Gastrocnemius medialis (tissue), 4 donors: ENCODE measurements at regions not wholly inside any gene's neighbourhood (a gene's known extent, or its start where the extent isn't known, plus 50 kb on each side); places are given as distances from the start of the nearest gene placed in this dataset.

Source experiments
- ATAC-seq, 2 donors: fragments of 150-250 bp; one replicate each; pipeline ENCODE4 v1.9.1; 2016
- DNase-seq, 2 donors: peaks; one replicate each; pipeline ENCODE4 v3.0.0-alpha.2; 2019
- H3K27ac ChIP-seq, 4 donors: fragments of 200-600 bp; sonication (generic); 1 replicate in 1 of 4; 2 replicates in 3 of 4; pipeline ENCODE4 v1.5.1; 2016 to 2018; ENCODE audit warnings: mild to moderate bottlenecking in 2 of 4, moderate library complexity in 1 of 4
- H3K27me3 ChIP-seq, 3 donors: fragments of 200-600 bp; sonication (generic) in 2 of 3; 1 replicate in 1 of 3; 2 replicates in 2 of 3; pipeline versions ENCODE4 v1.5.1 to v1.6.0; 2016 to 2019; ENCODE audit warnings: mild to moderate bottlenecking in 1 of 3, moderate library complexity in 1 of 3
- H3K36me3 ChIP-seq, 2 donors: fragments of 200-600 bp; sonication (generic) in 1 of 2; one replicate each; pipeline ENCODE4 v1.5.1; 2017 to 2018
- H3K4me1 ChIP-seq, 2 donors: fragments of 200-600 bp; sonication (generic) in 1 of 2; one replicate each; pipeline ENCODE4 v1.5.1; 2016 to 2017; ENCODE audit warnings: mild to moderate bottlenecking in 2 of 2
- H3K4me3 ChIP-seq, 4 donors: fragments of 200-600 bp; sonication (generic) in 3 of 4; 1 replicate in 1 of 4; 2 replicates in 3 of 4; pipeline ENCODE4 v1.5.1; 2016 to 2019; ENCODE audit warnings: mild to moderate bottlenecking in 2 of 4
- H3K9me3 ChIP-seq, 3 donors: fragments of 200-600 bp; sonication (generic) in 2 of 3; 1 replicate in 1 of 3; 2 replicates in 2 of 3; pipeline ENCODE4 v1.5.1; 2016 to 2019
- CTCF ChIP-seq, 5 experiments: fragments of 450-650 bp in 3 of 5; fragments of 200-600 bp in 2 of 5; sonication (generic) in 2 of 5; IDR thresholded peaks in 4 of 5; conservative IDR thresholded peaks in 1 of 5; 1 replicate in 4 of 5; 2 replicates in 1 of 5; pipeline ENCODE4 v1.5.1; 2016 to 2019; ENCODE audit warnings: antibody characterized with exemption in 5 of 5, mild to moderate bottlenecking in 3 of 5, moderate library complexity in 3 of 5
- POLR2A ChIP-seq, 2 donors: fragments of 450-650 bp; IDR thresholded peaks; one replicate each; pipeline ENCODE4 v1.6.1; 2017; ENCODE audit warnings: antibody characterized with exemption in 2 of 2, mild to moderate bottlenecking in 2 of 2, moderate library complexity in 2 of 2
- in situ Hi-C, 4 donors: fragments of 200-750 bp; cut with MboI; loops; one replicate each; pipeline versions ENCODE4 v1.15.0 to v1.8.0; 2017; ENCODE audit warnings: low sequenced_read_pairs in 4 of 4
- intact Hi-C: fragments of 100-400 bp; cut with DNase I; formaldehyde crosslinking; loops from one replicate; pipeline ENCODE4 v1.15.1; 2023; ENCODE audit warnings: low total_unique reads

DNA sequence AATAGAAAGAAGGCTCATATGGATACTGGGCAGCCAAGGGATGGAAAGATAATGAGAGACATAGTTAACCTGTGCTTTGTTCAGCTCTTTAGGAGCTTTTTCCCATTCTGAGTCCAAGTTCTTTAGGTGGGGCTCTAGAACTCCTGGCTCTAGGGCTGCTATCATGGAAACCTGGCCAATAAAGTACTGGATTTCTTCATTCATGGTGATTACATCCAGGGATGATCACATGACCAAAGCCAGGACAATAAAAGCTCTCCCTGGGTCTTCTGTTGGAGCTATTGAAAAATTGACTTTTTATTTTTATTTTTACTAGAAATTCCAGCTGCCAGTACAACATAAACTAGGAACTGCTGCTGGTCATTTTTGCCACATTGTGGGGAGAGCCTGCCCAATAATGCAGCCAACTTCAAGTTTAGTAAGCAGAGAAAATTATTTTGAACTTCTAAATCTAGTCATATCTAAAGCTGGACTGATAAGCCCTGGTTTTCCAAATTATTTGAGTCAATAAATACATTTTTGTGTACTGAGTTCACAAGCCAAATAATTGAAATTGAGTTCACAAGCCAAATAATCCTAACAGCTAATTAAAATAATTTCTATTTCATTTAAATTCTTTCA, 224.9 kb upstream of the STARD13 start:
- Histone ChIP-seq H3K4me1 (peaks cover 21 to 25% of the 10 kb centered on the region in 2 donors), H3K27ac (peak overlapping the region; percentile 65 to 81 (median 70)), H3K27me3 (no peaks in the 10 kb centered on the region), H3K36me3 (no peaks in the 10 kb centered on the region), H3K4me3 (peak overlapping the region in 1 of 4 donors; percentile 10), H3K9me3 (no peaks in the 10 kb centered on the region)
- in situ Hi-C loops, result no loop called here
- TF ChIP-seq CTCF (IDR thresholded peaks at IDR 0.05 in 4 of 5, conservative IDR thresholded peaks at IDR 0.05 in 1 of 5) (no peak), POLR2A (IDR thresholded peaks at IDR 0.05) (no peak)
- ATAC-seq (peak; percentile 23 to 48), DNase-seq (no peak)
- intact Hi-C loops, result no loop called here

GRCh38 chr13:33512880-33513554, 227.5 kb upstream of the STARD13 start:
- peaks cover 21 to 25% of the 10 kb centered on the region in 2 donors for H3K4me1 ChIP-seq
- no peak overlapping the region for H3K4me3 ChIP-seq
- H3K27me3 ChIP-seq, result no peaks in the 10 kb centered on the region
- in situ Hi-C loops (no loop called here), intact Hi-C loops (no loop called here)
- DNase-seq (no peak), ATAC-seq (no peak)
- no peak for TF ChIP-seq POLR2A (IDR thresholded peaks at IDR 0.05)
- no peak for TF ChIP-seq CTCF (IDR thresholded peaks at IDR 0.05 in 4 of 5, conservative IDR thresholded peaks at IDR 0.05 in 1 of 5)
- H3K27ac ChIP-seq, result no peak overlapping the region
- H3K9me3 ChIP-seq, result no peaks in the 10 kb centered on the region
- H3K36me3 ChIP-seq, result no peaks in the 10 kb centered on the region

GRCh38 chr13:33514362-33514761, 228.8 kb upstream of the STARD13 start:
- Histone ChIP-seq H3K36me3 (no peaks in the 10 kb centered on the region), H3K4me1 (peaks cover 13 to 14% of the 10 kb centered on the region in 2 donors), H3K9me3 (no peaks in the 10 kb centered on the region), H3K27ac (no peak overlapping the region), H3K4me3 (no peak overlapping the region), H3K27me3 (no peaks in the 10 kb centered on the region)
- no peak for TF ChIP-seq POLR2A (IDR thresholded peaks at IDR 0.05)
- no peak for TF ChIP-seq CTCF (IDR thresholded peaks at IDR 0.05 in 4 of 5, conservative IDR thresholded peaks at IDR 0.05 in 1 of 5)
- intact Hi-C loops, result no loop called here
- in situ Hi-C loops, result no loop called here
- DNase-seq (no peak), ATAC-seq (no peak)

GRCh38 chr13:33515146-33515545, 229.6 kb upstream of the STARD13 start:
- H3K9me3 ChIP-seq, result no peaks in the 10 kb centered on the region
- no peaks in the 10 kb centered on the region for H3K27me3 ChIP-seq
- H3K27ac ChIP-seq, result no peak overlapping the region
- ATAC-seq (no peak), DNase-seq (no peak)
- no peaks in the 10 kb centered on the region for H3K36me3 ChIP-seq
- intact Hi-C loops, result no loop called here
- H3K4me3 ChIP-seq, result no peak overlapping the region
- H3K4me1 ChIP-seq, result peaks cover 5 to 6% of the 10 kb centered on the region in 2 donors
- no peak for TF ChIP-seq CTCF (IDR thresholded peaks at IDR 0.05 in 4 of 5, conservative IDR thresholded peaks at IDR 0.05 in 1 of 5)
- no peak for TF ChIP-seq POLR2A (IDR thresholded peaks at IDR 0.05)
- in situ Hi-C loops, result no loop called here
